ENCODE measurements at regions not wholly inside any gene's neighbourhood (a gene's known extent, or its start where the extent isn't known, plus 50 kb on each side); places are given as distances from the start of the nearest gene placed in this dataset.

GRCh38 chr16:50945171-50945570 lies 203.3 kb downstream of the CYLD start:
- no peak for TF ChIP-seq CTCF (IDR thresholded peaks at IDR 0.05; ENCODE audit: unreplicated experiment)
- DNase-seq (ENCODE audit: unreplicated experiment), result no peak
- BruUV-seq (replicated peaks), result no TSS peak
- ChIA-PET POLR2A (no interaction called here), CTCF (no interaction called here)
- no peak overlapping the region for H3K27ac Mint-ChIP-seq (ENCODE audit: low read depth, unreplicated experiment)
- no peaks in the 10 kb centered on the region for H3K9me3 Mint-ChIP-seq (ENCODE audit: unreplicated experiment)
- H3K36me3 Mint-ChIP-seq (ENCODE audit: insufficient read depth, unreplicated experiment), result no peaks in the 10 kb centered on the region
- intact Hi-C loops (cut with micrococcal nuclease), result no loop called here
- no peaks in the 10 kb centered on the region for H3K4me1 Mint-ChIP-seq (ENCODE audit: insufficient read depth, unreplicated experiment)
- H3K27me3 Mint-ChIP-seq (ENCODE audit: insufficient read depth, unreplicated experiment), result no peaks in the 10 kb centered on the region
- H3K4me3 Mint-ChIP-seq (ENCODE audit: unreplicated experiment), result no peak overlapping the region

- TF ChIP-seq CTCF (IDR thresholded peaks at IDR 0.05; ENCODE audit: unreplicated experiment), result no peak
- Mint-ChIP-seq H3K27me3 (ENCODE audit: insufficient read depth, unreplicated experiment) (no peaks in the 10 kb centered on the region), H3K4me3 (ENCODE audit: unreplicated experiment) (no peak overlapping the region), H3K27ac (ENCODE audit: low read depth, unreplicated experiment) (peak overlapping the region; percentile 27), H3K9me3 (ENCODE audit: unreplicated experiment) (no peaks in the 10 kb centered on the region), H3K36me3 (ENCODE audit: insufficient read depth, unreplicated experiment) (no peaks in the 10 kb centered on the region), H3K4me1 (ENCODE audit: insufficient read depth, unreplicated experiment) (no peaks in the 10 kb centered on the region)
- no TSS peak for BruUV-seq (replicated peaks)
- intact Hi-C loops (cut with micrococcal nuclease), result no loop called here
- POLR2A ChIA-PET, result no interaction called here
- CTCF ChIA-PET, result no interaction called here
- no peak for DNase-seq (ENCODE audit: unreplicated experiment)
These were observed 202.6 kb downstream of the CYLD start for GRCh38 chr16:50944436-50944835.

GRCh38 chr16:50944033-50944432 lies 202.1 kb downstream of the CYLD start:
- H3K27ac Mint-ChIP-seq (ENCODE audit: low read depth, unreplicated experiment), result peak overlapping the region; percentile 27
- H3K27me3 Mint-ChIP-seq (ENCODE audit: insufficient read depth, unreplicated experiment), result no peaks in the 10 kb centered on the region
- no peak overlapping the region for H3K4me3 Mint-ChIP-seq (ENCODE audit: unreplicated experiment)
- no peak for TF ChIP-seq CTCF (IDR thresholded peaks at IDR 0.05; ENCODE audit: unreplicated experiment)
- H3K9me3 Mint-ChIP-seq (ENCODE audit: unreplicated experiment), result no peaks in the 10 kb centered on the region
- no TSS peak for BruUV-seq (replicated peaks)
- ChIA-PET POLR2A (no interaction called here), CTCF (interaction anchor here (0.6 kb wide), 1 partner anchor 208 kb away, joined by 3 read pairs; no protein-coding TSS in a partner anchor)
- H3K4me1 Mint-ChIP-seq (ENCODE audit: insufficient read depth, unreplicated experiment), result no peaks in the 10 kb centered on the region
- intact Hi-C loops (cut with micrococcal nuclease), result no loop called here
- H3K36me3 Mint-ChIP-seq (ENCODE audit: insufficient read depth, unreplicated experiment), result no peaks in the 10 kb centered on the region
- no peak for DNase-seq (ENCODE audit: unreplicated experiment)

- intact Hi-C loops (cut with micrococcal nuclease), result no loop called here
- CTCF ChIA-PET, result interaction anchor here (0.7 kb wide), 1 partner anchor 735 kb away, joined by 3 read pairs; no protein-coding TSS in a partner anchor
These were observed 200.3 kb downstream of the CYLD start for GRCh38 chr16:50942143-50942542.

More at GRCh38 chr16:50942143-50942542, 200.3 kb downstream of the CYLD start:
- Mint-ChIP-seq H3K4me3 (ENCODE audit: unreplicated experiment) (no peak overlapping the region), H3K9me3 (ENCODE audit: unreplicated experiment) (no peaks in the 10 kb centered on the region), H3K27me3 (ENCODE audit: insufficient read depth, unreplicated experiment) (no peaks in the 10 kb centered on the region), H3K4me1 (ENCODE audit: insufficient read depth, unreplicated experiment) (no peaks in the 10 kb centered on the region), H3K36me3 (ENCODE audit: insufficient read depth, unreplicated experiment) (no peaks in the 10 kb centered on the region), H3K27ac (ENCODE audit: low read depth, unreplicated experiment) (no peak overlapping the region)
- DNase-seq (ENCODE audit: unreplicated experiment), result no peak
- POLR2A ChIA-PET, result no interaction called here
- TF ChIP-seq CTCF (IDR thresholded peaks at IDR 0.05; ENCODE audit: unreplicated experiment), result no peak
- no TSS peak for BruUV-seq (replicated peaks)

All from MCF 10A (cell line).